ENCODE measurements at regions not wholly inside any gene's neighbourhood (a gene's known extent, or its start where the extent isn't known, plus 50 kb on each side); places are given as distances from the start of the nearest gene placed in this dataset.

DNA sequence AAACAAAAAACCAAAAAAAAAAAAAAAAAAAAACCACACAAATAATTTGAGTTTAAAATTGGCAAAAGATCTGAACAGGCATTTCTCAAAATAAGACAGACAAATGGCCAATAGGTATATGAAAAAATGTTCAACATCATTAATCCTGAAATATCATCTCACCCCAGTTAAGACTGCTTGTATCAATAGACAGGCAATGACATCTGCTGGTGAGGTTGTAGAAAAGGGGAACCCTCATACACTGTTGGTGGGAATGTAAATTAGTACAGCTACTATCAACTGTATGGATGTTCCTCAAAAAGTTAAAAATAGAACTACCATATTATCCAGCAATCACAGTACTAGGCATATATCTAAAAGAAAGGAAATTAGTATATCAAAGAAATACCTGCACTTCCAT is 523.1 kb downstream of the XIRP2 start:
- no peak for DNase-seq

DNA sequence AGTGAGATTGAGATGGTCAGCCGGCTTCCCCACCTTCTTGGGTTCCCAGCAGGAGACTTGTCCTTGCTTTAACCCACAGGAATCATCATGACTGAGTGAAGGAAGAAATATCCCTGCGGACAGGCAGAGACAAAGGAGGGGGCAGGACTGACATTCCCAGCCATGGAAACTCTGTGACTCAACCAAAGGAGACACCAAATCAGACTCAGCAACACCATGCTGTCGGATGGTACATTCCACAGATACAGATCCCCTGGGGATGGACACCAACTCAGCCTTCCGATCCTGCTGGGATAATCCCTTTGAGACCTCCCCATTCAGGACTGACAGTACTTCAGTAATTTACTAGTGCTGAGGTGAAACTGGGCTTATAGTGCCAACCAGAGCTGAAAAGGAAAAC is 518.3 kb downstream of the XIRP2 start:
- DNase-seq, result no peak

DNA sequence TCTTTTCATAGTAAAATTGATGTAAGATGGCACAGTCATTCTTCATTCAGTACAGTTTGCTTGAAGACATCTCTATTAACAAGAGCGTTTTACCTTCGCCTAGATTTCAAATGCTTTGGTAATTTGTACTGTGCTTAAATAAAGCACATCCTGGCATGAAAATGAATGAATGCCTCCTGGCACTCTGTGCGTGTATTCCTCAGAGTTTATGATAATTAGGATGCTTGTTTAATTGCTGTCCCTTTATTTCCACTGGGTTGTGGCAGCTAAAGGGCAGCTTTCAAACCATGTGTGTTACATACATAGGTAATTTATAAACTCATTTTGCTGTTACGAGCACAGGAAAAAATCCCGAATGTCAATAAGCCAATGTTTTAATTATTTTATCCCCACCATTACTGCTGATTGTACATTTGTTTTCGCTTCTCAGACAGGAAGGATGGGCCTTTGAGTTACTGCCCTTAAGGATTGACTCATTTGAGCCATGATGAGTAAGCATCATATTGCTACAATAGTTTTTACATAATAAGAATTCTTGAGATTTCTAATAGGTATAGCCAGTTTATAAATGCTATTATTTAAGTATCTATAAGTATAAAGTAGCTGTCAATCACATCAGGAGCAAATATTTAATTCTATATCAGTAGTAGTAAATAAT is 516.5 kb downstream of the XIRP2 start:
- no peak for DNase-seq

DNA sequence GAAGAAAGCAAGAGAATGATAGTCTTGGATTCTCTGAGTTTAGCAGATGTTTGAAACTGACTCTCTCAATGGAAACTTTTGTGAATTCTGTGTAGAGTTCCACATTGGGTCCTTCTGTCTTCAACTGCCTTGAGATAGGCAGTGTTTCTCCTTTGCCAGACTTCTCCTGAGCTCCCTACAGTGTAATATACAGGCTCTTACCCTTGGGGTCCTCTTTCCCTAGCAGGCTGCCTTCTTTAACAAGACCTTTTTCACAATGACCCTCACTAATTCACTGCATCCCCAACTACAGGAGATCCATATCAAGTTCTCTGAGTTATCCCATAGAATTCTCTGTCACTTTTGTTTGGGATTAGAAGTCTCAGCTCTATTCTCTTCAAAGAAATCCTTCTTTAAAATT is 513.0 kb downstream of the XIRP2 start:
- DNase-seq, result no peak

DNA sequence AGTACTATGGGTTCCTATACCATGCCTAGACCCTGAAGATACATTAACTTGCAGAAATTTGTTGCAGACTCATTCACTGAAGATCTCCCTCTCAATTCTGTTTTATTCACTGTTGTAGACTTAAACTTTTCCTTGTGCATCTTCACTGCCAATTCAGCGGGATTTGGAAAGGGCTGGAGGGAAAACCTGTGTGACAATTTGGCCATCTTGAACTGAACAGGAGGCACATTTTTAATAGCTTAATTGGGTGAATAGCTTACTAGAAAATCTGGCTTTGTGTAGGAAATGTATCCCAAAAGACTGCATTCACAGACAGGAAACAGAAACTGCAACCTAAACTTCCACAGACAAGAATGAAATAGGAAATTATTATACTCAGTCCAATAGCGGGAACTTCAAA is 512.3 kb downstream of the XIRP2 start:
- no peak for DNase-seq

DNA sequence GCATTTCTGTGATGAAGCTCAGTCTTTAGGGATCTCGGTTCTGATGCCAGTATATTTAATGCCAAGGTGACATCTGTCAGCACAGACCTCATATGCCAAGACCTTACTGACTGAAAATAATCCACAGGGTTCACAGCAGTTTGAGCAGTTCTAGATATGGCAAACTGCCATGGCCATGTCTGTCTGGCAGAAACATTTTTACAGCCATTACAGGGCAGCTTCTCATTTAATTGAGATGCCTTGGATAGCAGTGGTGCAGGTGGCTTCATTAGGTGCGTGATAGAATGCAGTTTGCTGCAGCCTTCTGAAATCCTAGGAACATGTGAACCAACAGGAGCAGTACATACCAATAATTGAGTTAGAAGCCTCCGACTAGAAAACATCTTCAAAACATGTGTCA is 510.6 kb downstream of the XIRP2 start:
- DNase-seq, result no peak

DNA sequence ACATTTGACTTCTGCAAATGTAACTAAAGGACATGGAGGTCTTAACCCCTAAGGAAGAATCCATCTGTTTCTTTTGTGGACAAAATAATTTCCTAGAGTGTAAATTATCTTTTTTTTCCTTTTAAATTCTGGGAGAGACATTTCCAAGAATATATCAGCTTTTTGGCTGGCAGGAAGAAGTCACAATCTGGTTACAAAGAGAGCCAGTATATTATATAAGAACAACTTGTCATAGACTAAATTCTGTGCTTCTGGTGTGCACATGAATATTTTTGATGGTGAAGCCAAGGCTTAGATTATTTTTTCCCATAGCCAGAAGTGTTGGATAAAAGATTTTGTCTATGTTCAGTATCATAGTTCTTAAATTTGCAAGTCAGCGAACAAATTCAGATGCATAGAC is 500.6 kb downstream of the XIRP2 start:
- no peak for DNase-seq

DNA sequence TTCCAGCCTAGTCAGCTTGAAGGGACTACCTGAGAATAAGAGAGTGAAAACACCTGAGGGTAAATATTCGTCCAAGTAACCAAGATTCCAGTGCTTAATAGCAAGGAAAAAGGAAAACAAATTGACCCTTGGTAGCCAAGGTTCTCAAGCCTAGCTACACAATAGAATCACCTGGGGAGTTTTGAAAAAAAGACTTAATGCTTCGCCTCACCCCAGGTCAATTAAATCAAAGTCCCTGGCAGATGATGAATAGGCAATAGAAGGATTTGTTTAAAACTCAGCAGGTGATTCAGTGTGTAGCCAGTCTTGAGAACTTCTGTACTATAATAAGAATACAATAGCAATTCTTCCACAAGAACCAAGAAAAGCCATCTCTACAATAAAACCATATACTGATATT is 500.2 kb downstream of the XIRP2 start:
- DNase-seq, result no peak

DNA sequence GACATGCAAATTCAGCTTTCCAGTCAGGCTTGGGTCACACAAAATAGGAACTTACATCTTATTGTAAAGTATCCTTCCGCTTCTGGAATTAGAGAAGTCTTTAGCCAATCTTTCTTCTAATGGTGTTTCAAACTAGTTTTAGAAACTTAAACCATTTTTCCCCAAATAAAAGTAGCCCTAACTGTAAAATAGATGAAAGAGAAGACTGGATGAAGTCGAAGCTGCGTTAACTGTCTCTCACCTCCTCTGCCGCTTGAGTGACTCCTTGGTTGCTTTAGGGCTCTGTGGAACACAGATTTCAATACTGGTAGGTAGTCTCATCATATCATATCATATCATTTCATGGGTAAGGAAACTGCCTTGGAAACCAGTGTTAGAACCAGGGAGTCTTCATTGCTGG is 498.4 kb downstream of the XIRP2 start:
- no peak for DNase-seq

DNA sequence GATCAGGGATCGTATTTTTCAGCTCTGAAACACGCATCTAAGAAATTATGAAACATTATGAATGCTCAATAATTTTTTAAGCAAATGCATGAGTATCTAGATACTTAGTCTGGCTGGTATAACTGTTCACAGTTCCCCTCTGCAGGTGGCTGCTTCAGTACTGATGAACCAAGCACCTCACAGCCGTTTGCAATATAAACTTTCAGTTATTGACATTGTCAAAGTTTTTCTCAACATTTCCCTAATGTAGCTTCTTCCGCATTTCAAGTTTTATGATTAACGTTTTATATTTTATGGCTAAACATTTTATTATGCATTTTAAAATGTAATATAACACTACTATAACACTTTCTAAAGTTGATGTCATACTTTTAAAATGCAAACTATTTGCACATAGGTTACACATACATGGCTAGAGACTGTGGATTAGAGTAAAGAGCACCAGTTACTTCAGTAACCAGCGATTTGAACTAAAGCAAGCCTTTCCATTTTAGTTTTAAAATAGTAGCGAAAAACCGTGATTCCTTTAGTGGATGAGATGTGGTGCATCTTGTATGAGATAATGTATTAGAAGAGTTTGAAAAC is 495.4 kb downstream of the XIRP2 start:
- DNase-seq, result no peak

DNA sequence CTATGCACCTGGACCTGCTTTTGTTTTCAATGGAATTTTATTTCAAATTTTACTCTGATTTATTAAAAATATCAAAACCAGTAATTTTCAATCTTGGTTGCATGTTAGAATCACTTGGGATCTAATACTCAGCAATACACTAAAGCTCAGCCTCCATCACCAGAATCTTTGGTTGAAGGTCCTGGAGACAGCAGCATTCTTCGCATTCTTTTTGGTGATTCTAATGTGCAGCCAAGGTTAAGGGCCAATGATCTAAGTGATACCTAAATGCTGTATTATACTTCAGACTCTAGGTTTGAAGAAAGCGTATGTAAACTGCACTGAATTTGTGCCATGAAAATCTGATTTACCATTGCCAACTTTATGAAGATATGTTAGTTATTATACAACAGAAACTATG is 493.1 kb downstream of the XIRP2 start:
- no peak for DNase-seq

DNA sequence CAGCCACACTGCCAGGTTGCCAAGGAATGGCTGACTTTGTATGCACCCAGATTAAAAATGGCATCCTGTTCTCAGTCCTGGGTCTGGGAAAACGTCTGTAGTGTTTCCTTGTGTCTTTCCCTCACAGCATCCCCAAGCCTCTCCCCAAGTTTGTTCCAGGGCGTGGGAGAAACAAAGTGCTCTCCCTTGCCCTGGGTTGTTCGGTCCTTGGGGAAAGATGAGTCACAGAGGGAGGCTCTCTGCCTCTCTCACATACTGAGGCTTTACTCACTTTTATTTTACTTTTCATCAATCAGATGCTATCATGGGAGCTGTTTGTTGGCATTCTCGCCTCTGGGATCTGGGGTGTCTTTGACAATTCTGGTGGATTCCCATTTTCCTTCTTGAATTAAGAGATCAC is 492.3 kb downstream of the XIRP2 start:
- DNase-seq, result no peak

DNA sequence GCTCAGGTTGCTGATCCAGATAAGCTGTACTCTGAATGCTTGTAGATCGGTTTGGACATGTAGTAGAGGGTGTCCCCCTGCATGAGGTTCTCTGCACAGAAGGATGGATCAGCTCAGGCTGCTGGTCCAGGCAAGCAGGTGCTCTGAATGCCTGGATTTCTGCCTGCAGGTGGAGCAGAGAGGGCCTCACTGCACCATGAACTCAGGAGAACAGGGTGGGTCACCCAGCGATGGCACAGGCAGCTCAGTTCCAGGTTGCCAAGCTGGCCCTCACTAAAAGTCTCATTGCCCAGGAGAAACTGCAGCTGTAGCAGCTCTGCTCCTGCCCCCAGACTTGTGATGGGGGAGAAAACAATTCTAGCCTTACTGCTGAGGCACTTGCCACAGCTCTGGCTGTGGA is 491.8 kb downstream of the XIRP2 start:
- DNase-seq, result no peak

DNA sequence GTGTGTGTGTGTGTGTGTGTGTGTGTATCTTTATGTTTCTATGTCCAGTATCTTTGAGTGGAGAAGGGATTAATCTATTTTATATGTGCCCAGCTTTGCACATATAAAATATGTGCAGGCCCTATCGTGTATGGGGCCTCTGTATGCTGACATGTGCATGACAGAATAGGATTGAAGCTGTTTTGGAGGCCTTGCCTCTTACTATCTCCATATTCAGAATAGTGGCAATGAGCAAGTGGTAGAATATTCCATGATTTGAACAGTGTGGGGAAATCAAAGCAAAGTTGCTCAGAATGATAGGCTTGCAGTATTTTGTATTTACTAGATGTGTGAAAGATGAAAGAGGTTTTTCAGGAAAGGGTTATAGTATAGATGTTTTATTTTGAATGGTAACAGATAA is 480.8 kb downstream of the XIRP2 start:
- DNase-seq, result no peak

DNA sequence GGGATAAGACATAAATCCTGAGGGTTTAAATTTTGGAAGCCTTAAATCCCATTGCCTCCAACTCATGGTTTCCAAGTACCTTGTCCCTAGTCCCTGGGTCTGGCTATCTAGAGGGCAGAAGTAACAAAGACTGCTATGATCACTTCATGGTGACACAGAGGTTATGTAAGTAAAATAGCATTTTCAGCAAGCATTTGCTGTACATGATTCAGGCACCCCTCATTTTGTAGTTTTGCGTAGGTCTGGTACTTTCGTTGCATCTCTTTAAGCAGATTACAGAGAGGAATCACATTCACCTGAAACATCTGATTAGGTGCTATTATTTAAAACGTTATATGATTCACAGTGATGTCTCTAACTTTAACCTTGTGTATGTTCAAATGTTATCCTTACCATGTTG is 480.1 kb downstream of the XIRP2 start:
- no peak for DNase-seq

DNA sequence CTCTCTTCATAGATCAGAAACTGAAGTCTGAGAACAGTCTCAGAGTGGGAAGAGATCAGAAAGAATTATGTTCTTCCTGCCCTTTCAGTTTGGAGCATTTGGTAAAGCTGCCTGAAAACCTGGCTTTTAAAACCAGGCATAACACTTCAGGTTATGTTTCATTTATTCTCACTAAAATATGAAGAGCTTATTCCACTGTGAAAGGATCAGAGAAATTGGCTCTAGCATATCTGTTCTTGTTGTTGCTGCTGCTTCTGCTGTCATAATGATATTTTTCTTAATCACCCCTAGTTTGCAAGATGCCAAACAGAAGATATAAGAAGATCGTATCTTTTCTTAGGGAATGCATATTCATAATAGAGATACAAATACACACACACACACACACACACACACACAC is 476.9 kb downstream of the XIRP2 start:
- DNase-seq, result no peak

DNA sequence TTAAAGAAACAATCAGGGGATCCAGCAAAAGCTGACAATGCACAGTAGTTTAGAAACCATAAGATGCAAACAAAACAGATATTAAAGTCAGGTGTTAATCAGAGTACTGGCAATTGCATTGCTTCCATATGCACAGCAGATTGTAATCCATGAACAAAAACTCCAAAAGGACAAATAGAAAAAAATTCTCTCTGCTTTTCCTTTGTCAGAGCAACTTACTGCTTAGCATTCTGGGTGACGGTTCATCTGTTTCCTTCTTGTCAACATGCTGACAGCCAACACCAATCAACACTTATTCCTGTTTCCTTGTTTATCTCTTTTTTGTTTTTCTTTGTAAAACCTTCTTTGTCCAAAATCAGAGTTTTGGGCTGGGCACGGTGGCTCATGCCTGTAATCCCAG is 473.1 kb downstream of the XIRP2 start:
- no peak for DNase-seq

DNA sequence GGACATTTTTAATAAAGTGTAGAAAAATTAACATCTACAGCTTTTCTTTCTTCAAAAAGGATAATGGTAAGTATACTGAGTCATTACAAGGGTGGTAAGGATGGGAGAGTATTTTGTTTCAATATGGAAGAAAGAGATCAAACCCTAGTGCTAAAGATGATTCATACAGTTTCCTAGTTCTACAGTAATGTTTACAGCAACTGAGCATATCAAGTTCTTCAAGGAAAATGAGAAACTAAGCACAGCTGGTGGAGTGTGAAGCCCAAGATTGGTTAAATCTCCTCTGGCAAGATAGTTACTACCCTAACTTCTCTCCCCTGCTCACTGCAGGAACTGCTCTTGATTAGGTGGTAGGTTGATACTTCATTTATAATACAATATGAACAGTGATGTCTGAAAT is 467.5 kb downstream of the XIRP2 start:
- no peak for DNase-seq

DNA sequence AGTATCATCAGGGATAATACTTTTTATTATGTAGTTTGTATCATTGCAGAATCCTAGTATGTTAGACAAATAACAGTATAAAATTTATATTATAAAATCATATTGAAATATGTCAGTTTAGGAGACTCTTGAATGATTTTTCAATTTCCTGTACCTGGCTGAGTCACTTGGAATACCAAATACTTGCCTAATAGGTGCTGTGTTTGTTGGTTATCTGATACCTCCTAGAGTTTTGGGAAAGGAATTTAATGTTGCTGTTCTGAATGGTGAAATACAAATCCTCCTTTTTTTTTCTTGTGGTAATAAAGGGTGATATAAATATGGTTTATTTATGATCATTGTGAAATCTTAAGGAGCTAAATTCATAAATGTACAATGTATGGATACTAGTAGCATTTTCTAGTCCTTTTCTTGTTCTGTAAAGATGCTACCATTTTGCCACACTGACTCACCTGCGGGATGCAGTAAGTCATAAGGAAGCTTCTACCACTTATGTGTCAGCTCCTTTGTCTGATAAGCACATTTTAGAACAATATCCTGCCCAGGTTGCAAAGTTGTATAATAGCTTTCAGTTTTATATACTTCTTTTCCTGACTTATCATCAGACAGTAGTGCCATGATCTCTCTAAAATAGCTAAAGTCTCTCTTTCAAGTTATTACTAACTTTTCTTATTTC is 465.5 kb downstream of the XIRP2 start:
- no peak for DNase-seq

DNA sequence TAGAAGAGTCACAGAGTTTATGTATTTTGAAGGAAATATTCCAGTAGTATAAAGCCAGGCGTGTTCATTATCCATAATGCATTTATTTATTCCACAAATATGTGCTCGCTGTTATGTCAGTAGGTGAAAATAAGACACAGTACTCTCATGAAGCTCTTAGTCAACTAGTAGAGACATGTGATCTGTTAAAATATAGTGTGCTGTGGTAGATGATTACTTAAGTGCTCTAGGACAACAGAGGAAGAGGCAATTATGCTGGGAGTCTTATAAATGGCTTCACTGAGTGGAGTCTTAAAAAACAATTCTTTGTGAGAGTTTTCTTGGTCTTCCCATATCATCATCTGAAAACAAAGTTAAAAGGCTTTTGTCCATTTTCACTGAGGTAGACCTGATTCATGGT is 457.3 kb downstream of the XIRP2 start:
- DNase-seq, result no peak

DNA sequence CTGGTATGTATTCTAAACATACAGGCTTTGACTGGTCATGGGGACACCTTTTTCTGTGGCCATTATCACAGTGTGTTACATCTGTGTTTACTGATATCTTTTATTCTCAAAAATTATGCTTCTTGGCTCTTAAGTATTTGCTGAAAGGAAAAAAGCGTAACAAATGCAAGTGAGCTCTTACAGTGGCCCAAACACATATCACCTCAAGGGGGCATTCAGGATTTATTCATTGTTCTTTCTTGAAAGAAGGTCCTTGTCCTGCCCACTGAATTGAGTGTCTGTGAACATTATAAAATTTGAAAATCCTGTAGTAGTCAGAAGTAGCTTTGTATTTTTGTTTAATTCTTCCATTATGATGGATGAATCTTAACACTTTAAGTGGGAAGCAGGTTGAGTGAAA is 454.5 kb downstream of the XIRP2 start:
- DNase-seq, result no peak

DNA sequence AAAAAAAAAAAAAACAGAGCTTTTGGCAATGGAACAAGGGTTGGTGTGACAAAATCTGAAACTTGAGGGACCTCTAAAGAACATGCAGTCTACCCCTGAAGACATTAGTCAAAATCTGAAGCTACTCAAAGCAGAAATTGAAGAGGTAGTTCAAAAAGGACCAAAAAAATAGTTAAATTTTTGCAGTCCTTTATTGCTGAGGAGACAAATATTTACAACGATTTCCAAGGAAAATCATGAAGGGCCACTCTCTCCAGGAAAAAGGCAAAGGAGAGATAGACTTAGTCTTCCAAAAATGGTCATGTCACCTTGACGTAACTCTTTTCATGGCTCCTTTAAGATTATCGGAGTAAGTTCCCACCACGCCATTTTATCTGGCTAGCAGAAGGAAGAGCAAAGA is 452.0 kb downstream of the XIRP2 start:
- DNase-seq, result no peak

DNA sequence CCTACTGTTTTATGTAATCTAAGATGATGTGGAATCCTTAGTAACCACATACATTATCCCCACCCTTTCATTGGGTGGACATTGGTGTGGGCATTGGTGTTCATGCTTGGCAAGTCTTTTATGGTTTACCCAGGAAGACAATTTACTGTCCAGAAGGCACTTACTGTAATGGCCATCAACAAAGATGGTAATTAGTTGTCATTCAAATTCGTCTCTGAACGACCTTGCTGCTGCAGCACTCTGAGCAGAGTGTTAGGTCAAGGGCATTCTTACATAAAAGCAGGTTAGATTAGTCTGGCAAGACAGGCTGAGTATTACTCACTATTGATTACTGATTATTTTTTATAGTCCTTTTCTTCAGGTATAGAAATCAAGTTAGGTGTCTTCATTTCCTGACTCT is 447.9 kb downstream of the XIRP2 start:
- DNase-seq, result no peak

DNA sequence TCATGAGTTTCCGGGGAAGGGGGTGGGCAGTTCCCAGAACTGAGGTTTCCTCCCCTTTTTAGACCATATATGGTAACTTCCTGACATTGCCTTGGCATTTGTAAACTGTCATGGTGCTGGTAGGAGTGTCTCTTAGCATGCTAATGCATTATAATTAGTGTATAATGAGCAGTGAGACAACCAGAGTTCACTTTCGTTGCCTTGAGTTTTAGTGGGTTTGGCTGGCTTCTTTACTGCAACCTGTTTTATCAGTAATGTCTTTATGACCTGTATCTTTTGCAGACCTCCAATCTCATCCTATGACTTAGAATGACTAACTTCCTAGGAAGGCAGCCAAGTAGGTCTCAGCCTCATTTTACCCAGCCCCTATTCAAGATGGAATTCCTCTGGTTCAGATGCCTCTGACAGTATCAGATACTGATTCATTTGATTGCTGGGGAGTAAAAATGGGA is 447.3 kb downstream of the XIRP2 start:
- DNase-seq, result no peak
